ENCODE measurements at regions not wholly inside any gene's neighbourhood (a gene's known extent, or its start where the extent isn't known, plus 50 kb on each side); places are given as distances from the start of the nearest gene placed in this dataset.
"Not testable (repeated sequence)": the region's sequence is repeated elsewhere in the genome, so short reads cannot be mapped to it uniquely, and the experiment has no call there.

DNA sequence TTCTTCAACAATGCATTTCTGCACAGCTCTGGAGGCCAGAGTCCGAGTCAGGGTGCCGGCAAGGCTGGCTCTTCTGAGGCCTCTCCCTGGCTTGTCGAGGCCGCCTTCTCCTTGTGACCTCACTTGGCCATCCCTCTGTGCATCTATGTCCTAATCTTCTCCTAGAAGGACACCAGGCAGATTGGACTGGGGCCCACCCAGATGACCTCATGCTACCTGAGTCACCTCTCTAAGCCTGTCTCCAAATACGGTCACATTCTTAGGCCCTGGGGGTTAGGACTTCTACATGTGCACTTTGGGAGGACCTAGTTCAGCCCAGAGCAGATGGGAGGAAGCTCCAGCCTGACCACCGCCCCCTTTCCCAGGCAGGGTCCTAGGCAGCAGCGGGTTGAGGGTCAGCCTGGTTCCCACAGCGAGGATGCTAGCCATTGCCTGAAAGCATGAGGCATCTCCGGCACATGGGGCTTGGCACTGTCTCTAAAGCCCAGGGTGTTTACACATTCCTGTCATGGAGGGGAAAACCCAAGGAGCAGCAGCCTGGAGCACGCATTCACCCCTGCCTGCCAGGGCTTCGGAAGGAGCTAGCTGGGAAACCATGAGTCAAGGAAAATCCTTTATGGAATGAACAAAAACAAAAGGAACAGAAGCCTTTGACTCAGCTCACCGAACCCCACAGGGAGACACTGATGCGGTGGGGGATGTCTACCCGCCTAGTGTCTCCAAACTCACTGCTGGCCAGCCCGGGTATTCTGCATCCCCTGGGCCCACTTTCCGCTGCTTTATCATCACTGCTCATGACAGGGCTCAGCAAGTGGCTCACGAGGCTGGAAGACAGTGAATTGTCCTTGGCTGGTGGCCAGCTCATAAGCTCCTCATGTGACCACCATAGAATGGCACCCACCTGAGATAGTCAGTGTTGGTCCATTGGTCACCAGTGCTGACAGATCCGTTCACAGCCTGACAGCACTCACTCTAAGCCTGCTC lies 140.2 kb upstream of the ZNF469 start:
- peak in 1 of 2 donors; percentile 92 for DNase-seq (ENCODE audit: low read depth in 2 of 2)

DNA sequence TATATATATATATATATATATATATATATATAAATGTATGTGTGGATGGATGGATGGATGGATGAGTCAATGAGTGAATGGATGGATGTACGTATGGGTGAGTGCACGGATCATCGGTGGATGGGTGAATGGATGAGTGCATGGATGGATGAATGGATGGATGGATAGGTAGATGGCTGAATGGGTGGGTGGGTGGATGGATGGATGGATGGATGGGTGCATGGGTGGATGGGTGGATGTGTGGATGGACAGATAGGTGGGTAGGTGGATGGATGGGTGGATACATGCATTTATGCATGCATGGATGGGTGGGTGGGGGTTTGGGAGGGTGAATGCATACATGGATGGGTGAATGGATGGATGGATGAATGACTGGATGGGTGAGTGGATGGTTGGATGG lies 138.8 kb upstream of the ZNF469 start:
- not testable (repeated sequence) for DNase-seq (ENCODE audit: low read depth in 2 of 2)

DNA sequence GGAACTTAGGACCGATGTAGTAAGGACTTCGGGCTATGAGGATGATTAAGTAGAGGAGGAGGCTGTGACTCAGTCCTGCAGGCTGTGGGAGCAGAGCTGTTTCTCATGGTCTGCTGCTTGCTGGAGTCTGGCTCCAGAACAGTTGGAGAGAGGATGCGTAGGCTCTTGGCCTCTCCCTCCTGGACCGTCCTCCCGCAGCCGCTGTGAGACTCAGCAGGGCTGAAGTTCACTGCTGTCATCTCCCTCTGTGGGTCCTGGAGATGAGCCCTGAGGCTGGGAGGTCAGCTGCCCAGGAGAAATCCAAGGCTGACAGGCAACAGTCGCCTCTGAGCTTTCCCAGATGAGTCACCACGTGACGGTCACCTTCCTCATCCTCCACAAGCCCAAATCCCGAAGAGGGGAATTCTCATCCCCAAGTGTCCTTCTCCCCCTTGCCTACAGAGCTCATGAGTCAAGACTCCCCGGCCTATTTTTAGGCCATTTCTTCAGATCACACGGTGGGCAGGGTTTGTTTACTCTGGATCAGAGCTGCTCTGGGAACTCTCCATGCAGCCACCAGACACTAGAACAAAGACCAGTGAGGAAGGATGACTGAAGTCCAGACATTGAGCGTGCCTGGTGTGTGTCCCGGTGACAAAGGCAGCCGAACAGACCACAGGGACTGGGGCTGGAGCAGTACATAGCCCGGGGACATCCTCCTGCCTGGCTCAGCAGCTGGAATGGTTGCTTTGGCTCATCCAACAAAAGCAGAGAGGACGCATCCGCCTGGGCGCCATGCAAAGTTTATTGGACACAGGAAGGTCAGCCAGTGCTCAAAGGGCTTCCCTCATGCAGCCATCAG lies 137.3 kb upstream of the ZNF469 start:
- DNase-seq (ENCODE audit: low read depth in 2 of 2) = peak; percentile 43 to 82

DNA sequence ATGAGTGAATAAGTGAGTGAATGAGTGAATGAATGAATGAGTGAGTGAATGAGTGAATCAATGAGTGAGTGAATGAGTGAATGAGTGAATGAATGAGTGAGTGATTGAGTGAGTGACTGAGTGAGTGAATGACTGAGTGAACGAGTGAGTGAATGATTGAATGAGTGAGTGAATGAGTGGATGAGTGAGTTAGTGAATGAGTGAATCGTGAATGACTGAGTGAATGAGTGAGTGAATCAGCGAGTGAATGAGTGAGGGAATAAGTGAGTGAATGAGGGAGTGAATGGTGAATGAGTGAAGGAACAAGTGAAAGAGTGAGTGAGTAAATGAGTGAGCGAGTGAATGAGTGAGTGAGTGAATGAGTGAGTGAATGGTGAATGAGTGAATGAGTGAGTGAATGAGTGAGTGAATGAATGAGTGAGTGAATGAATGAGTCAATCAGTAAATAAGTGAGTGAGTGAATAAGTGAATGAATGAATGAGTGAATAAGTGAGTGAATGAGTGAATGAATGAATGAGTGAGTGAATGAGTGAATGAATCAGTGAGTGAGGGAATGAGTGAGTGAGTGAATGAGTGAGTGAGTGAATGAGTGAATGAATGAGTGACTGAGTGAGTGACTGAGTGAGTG lies 135.7 kb upstream of the ZNF469 start:
- peak in 1 of 2 donors; percentile 20 for DNase-seq (ENCODE audit: low read depth in 2 of 2)

DNA sequence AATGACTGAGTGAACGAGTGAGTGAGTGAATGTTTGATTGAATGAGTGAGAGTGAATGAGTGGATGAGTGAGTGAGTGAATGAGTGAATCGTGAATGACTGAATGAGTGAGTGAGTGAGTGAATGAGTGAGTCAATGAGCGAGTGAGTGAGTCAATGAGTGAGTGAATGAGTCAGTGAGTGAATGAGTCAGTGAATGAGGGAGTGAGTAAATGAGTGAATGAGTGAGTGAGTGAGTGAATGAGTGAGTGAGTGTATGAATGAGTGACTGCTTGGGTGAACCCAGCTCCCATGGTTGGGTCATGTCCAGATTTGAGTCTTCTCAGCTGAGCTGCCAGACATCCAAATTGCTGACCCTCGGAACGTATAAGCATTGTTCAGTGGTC lies 135.2 kb upstream of the ZNF469 start:
- DNase-seq (ENCODE audit: low read depth in 2 of 2) = not testable (repeated sequence)

DNA sequence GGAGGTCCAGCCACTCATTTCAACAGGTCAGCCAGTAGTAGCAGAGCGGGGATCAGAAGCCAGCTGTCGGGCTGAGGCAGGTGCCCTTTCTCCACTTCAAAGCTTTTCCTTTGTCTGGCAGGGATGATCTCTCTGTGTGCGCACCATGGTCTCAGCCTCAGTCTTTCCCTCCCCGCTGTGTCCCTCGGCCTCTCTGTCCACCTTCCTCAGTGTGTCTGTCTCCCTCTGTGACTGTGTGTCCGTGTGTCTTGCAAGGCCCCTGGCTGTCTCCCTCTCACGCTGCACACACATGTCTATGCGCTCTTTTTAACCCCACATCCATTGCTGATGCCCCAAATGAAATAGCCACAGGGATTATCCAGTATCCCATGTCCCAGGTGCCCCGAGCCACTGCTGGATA lies 134.0 kb upstream of the ZNF469 start:
- not testable (repeated sequence) for DNase-seq (ENCODE audit: low read depth in 2 of 2)

DNA sequence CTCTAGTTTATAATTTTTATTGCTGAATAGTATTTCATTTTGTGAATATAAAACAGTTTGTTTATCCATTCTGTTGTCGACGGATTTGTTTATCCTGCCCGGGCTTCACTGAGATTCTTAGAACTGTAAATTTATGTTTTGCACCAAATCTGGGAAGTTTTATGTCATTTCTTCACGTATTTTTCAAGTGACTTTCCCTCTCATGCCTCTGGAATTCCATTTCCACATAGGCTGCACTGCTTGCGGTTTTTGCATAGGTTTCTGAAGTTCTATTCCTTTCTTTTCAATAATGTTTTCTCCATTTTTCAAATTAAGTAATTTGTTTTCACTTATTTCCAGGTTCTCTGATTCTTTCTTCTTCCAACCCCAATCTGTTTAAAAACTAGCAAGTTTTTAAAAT lies 132.4 kb upstream of the ZNF469 start:
- not testable (repeated sequence) for DNase-seq (ENCODE audit: low read depth in 2 of 2)

DNA sequence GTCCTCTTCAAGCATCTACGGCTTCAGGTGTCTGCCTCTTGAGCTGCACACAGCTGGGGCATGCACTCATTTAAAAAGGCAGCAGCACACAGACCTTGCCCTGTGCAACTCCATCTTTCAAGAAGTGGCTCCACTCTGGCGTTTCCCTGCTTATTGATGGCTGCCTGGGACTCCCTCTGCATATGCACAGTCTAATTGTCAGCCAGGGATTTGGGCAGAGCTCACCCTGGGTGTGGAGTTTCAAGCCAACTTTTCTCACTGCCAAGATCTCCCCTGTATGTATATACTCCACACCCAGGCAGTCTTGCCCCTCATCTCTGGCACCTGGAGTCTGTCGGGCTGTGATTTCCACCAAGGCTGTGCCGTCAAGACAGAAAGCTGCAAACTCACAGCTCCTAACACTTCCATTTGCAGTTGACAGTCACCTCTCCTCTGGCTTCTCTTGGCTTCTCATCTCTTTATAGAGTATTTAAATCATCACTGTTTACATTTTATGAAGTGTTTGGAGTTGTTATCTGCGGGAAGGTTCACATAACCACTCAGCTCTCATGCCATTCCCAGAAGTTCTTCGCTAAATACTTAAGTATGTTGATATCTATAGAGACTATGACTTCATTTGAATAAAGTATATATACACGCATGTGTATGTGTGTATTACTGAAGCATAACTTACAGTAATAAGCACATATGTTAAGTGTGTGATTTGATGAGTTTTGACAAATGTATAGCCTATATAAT lies 130.5 kb upstream of the ZNF469 start:
- DNase-seq (ENCODE audit: low read depth in 2 of 2) = not testable (repeated sequence)

DNA sequence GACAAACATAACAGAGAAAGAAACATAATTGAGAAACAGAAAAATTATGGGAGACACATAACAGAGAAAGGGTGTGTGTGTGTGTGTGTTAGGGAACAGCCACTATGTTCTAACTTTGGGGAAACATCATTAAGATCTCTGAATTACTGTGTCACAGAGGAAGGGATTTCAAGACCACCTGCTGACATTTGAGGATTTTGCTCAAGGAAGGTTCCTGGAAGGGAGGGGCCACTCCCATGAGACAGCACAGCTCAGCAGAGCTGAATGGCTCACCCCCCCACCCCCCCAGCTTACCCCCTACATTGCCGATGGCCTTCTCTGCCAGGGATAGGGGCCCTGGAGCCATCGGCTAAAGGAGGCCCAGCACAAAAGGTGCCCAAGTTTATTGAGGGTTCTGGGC lies 124.6 kb upstream of the ZNF469 start:
- not testable (repeated sequence) for DNase-seq (ENCODE audit: low read depth in 2 of 2)

DNA sequence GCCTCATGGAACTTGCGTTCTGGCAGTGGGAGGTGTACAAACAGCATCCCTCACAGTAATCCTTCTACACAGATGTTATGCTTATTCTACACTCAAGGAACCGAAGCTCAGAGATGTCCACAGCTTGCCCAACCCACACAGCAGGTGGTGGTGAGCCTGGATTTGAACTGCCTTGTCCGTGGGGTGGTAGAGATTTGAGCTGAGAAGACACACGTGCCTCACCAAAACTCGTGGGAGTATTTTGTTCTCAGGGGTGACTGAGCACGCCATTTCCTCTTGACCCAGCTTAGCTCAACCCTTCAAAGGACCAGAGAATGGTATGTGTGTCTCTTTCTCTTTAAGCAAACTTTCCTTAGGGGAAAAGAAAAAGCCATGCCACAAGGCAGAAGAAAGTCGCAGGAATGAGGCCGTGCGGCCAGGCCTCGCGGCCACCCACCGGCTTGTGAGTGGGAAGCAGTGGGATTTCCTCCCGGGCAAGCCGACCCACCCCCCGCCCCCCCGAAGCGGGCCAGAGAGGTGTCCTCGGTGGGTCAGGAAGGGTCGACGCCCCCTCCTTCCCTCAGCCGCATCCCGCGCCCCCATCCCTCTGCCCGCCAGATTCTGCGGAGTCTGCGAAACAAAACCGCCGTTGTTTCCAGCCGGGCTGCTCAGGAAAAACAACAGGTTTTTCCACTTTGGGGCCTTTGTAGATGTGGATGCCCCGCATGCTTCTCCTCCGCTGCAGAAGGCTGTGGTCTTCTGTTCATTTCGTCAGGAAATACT lies 123.8 kb upstream of the ZNF469 start:
- not testable (repeated sequence) for DNase-seq (ENCODE audit: low read depth in 2 of 2)

DNA sequence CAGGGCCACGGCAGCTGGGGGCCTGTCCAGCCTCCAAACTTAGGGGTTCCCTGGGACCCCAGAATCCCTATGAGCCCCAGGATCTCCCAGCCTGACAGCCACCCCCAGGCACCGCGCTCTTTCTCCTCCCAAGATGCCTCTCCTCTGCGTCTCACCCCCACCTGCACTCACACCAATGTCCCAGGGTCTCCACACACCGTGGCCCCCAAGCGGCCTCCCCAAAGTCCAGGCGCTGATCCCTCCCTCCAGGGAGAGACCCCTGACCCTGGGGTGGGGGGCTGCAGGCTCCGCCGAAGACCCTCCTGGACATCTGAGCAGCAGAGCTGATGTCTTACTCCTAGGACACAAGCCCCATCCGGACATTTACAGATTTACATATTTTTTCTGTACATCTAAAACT lies 123.2 kb upstream of the ZNF469 start:
- DNase-seq (ENCODE audit: low read depth in 2 of 2) = not testable (repeated sequence)

DNA sequence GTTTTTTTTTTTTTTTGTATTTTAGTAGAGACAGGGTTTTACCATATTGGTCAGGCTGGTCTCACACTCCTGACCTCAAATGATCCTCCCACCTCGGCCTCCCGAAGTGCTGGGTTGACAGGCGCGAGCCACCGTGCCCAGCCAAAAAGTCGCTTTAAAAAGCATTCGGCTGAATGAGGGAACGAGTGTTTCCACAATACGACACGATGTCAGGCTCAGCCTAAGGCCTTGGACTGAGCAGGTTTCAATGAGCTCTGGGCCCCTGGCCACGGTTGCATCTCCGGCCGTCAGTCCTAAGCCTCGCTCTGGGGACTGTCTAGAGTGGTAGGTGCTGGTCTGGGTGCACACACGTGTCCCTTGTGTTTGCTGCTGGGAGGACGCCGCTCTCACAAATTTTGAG lies 122.6 kb upstream of the ZNF469 start:
- DNase-seq (ENCODE audit: low read depth in 2 of 2) = not testable (repeated sequence)

DNA sequence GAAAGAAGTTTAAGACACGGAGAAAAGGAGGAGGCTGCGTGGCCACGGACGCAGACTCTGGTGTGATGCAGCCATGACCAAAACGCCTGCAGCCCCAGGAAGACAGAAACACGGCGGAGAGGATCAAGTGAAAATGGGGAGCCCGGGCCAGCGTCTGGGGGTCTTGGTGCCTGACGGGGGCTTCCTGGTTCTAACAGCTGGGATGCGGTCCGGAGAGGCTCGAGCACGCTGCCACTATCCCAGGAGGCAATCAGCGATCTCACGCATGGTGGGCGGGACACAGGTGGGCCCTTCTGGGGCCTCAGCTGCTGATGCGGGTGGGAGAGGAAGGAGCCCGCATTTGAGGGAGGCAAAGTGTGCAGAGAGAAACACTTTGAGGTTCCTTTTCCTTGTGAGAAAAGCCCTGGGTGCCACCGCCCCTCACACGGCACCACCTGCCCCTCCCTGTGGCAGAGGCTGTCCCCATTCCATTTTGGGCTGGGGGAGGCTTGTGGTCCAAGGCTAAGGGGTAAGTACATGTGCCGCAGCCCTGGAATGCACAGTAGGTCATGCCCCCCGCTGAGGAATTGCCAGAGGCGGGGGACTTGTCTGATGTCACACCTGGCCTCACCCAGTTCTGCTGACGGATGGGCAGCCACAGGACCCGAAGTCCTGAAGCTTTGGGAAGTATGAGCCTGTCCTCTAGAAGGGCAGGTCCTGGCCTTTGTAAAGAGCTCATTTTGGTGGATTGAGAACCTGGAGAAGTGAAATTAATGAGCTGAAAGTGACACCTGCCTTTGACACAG lies 121.7 kb upstream of the ZNF469 start:
- DNase-seq (ENCODE audit: low read depth in 2 of 2) = not testable (repeated sequence)

DNA sequence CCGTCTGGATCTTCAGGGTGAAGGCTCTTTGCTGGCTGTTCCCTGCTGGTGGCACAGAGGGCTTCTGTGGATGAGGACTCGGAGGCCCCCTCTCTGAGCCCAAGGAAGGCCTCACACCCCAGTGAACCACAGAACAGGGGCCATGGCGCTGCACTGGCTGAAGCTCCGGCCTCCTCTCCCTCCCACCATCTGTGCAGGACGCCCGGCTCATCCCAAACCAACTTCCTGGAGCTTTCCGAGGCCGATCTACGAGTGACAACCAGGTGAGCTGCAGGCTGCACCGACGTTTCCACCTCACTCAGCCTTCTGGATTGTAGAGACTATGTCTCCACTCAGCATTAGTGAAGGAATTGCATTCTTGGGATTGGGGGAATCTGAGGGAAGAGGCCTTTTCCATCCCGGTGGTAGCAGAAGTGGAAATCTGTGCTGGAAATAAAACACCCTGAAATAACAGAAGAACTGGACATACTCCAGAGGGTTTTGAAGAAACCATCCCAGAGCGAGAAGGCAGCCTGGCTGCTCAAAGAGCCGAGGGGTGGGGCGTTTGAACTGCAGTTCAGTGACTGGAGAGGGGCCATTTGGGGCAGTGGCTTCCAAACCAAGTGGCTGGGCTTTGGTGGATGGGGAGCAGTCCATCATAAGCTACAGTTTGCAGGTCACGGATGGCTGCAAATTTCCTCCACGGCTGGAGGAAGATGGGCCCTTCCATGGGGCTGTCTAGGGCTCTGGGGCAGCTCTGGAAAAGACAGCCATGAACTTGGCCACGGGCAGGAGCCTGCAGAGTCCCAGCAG lies 120.7 kb upstream of the ZNF469 start:
- DNase-seq (ENCODE audit: low read depth in 2 of 2) = not testable (repeated sequence)

DNA sequence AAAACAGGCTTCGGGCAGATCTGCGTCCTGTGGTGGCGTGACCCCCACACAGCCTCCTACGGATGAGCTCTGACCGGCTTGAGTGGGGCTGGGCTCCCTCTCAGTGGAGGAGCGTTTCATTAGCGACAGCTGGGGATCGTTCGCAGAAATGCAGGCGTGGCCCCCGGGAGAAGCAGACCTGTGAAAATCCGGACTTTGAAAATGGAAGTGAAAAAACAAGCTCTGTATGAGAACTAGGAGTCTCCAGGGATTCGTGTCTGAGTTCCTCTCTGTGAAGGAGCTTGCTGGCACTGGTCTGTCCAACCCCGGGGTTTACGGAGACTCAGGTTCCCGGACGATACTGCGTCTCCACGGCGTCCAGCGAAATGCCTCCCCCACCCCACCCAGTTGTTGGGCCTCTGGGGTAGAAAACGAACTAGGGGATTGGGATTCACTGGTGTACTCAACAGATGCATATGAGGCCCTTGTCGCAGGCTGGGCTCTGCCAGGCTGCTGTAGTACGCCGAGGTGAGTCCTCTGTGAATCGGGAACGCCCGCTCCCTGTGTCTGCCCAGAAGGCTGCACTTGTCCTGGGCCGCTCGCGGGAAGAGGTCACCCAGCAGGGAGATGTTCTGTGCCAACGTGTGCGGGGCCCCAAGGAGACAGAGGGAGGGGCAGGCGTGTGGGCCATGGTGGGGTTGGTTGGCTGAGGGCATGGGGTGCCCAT lies 119.7 kb upstream of the ZNF469 start:
- not testable (repeated sequence) for DNase-seq (ENCODE audit: low read depth in 2 of 2)

DNA sequence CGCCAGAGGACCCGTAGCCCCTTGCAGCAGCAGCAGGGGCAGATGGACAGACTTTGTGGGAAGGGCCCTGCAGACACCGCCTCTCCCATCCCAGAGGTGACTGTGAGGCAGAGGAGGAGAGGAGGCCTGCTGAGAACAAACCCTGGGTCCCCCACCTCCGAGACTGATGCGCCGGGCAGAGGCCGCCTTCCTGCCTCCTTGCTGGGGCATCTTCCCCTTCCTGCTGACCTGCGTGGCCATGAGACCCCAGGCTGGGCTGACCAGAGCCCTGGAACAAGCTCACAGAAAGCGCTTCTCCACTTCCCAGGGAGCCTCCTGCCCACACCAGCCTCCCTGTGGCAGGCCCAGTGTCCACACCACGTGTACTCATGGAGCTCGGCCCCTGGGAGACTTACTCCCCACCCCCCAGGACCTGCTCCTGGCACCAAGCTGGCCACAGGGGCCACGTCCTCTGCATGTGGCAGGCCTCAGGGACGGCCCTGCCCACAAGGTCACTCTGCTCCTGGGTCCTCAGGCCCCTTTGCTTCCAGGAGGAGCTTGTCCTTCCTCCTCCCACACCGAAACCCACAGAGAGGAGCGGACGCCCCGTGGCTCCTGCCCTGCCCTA lies 119.0 kb upstream of the ZNF469 start:
- not testable (repeated sequence) for DNase-seq (ENCODE audit: low read depth in 2 of 2)

DNA sequence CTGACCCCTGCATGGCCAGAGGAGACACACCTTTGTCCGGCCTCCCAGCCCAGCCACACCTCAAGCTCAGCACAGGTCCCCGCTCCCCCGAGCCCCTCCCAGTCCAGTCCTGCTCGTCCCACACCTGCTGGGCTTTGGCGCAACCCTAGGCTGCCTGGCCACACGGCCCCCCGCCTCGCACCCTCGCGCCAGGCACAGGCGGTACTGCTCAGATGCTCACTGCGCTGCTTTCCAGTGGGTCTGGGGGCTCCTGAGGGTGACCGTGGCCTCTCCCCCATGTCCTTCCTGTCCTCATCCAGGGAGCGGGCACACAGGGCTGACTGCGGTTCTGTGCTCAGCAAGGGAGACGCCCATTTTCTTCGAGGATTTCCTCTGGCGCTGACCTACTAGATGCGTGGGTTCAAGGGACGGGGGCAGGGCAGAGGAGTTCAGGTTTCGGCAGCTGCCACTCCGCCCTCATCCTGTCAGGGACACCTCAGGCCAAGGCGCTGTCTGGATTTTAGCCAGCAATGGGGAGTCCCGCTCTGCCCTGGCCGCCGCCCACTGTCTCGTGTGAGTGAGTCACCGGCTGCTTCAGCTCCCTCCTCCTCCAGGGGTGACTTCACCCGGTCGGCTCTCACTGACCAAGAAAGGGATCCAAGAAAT lies 118.0 kb upstream of the ZNF469 start:
- peak; percentile 27 to 93 for DNase-seq (ENCODE audit: low read depth in 2 of 2)

All from dermis microvascular lymphatic vessel endothelial cell (primary cell).